NCI-H128 (cell line): ENCODE measurements at regions not wholly inside any gene's neighbourhood (a gene's known extent, or its start where the extent isn't known, plus 50 kb on each side); places are given as distances from the start of the nearest gene placed in this dataset.

Source experiments
- DNase-seq: peaks from one replicate; lab custom pipeline; 2025; ENCODE audit not compliant: unreplicated experiment; lab: John Stamatoyannopoulos, UW

GRCh38 chr9:23567516-23568165 is 258.4 kb downstream of the ELAVL2 start:
- no peak for DNase-seq

- no peak for DNase-seq
Observed at GRCh38 chr9:23571414-23572104, 254.5 kb downstream of the ELAVL2 start.

- DNase-seq, result no peak
Observed at GRCh38 chr9:23573800-23574199, 252.2 kb downstream of the ELAVL2 start.

GRCh38 chr9:23577611-23578010 is 248.4 kb downstream of the ELAVL2 start:
- DNase-seq, result no peak

- no peak for DNase-seq
Observed at GRCh38 chr9:23581931-23582330, 244.1 kb downstream of the ELAVL2 start.

- DNase-seq, result no peak
Observed at GRCh38 chr9:23582836-23583235, 243.2 kb downstream of the ELAVL2 start.

DNA sequence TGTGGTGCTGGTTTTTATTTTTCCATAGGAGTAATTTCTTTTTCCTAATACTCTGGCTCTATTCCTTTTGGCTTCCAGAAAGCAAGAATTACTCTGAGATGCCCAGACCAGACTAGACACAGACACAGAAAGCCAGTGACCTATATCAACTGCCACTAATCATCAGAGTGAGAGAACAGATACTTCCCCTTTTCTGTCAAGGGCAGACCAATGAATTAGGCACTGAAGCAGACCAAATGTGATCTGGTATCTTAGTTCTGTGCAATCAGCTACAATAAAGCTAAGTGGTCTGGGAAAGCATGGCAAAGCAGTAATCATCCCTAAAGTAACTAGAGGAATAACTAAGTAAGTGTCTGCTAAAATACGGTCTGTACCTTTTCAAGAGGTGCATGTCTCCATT is 239.1 kb downstream of the ELAVL2 start:
- DNase-seq, result no peak

DNA sequence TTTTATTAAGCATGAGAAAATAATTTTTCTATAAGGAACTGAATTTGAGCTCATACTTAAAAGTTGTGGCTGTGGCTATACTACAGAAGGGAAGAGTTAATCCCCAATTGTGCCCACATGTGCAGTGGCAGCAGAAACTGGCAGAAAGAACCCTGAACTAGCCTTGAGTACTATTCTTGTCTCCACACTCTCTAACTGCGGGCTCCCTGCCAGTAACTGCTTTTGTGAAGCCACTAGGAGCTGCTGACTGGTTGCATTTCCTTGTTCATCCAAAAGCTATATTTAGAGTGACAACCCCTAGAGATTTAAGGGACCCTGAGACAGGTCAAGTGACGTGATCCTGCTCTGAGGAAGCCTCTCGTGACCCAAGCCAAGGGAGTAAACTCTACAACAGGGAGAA is 238.6 kb downstream of the ELAVL2 start:
- no peak for DNase-seq

- DNase-seq, result no peak
Observed at GRCh38 chr9:23587903-23588302, 238.1 kb downstream of the ELAVL2 start.

DNA sequence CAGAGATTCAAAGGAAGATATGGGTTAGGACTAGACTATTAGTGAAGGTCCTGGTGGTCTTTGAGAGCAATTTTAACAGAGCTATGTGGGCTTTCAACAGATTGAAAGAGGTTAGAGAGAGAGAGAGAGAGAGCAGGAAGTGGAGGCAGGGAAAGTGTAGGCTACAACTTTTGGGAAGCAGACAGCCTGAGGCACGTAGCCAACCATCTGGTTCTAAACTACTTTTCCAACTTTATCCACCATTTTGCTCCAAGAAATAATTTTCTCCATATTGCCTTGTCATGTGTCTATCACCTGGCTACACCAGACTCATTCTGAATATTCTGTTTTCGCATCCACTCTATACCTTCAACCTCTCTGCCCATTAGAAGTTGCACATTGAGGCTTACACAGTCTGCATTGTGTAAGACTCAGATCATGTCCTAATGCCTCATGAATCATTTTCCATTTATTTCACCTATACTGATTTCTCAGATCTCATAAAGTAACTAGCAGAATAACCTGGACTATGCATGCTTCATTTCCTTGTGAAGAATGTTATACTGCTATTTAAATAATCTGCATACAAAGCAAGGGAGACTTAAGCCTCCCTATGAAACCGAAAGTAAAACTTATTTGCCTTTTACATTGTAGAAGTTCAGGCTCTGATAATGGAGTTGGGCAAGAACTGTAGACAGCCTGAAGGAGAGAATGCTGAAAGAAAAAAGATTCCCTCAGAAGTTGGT is 235.6 kb downstream of the ELAVL2 start:
- no peak for DNase-seq

DNA sequence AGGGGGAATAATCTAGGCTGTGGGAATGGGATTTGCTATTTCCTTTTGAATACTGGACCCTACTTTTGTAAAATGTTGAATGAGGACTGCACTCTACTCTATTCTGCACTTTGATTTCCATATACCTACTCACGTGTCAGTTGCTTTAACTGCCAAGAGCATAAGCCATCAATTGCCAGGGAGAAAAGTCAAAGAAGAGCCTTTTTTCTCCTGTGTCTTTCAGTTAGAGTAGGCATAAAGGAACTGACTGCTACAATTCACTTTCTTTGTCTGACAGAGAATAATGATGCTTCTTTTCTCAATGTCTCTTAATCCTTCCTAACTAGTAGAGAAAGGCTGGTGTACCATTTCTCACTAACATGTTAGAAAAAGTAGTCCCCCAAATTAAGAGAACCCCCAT is 231.6 kb downstream of the ELAVL2 start:
- no peak for DNase-seq

DNA sequence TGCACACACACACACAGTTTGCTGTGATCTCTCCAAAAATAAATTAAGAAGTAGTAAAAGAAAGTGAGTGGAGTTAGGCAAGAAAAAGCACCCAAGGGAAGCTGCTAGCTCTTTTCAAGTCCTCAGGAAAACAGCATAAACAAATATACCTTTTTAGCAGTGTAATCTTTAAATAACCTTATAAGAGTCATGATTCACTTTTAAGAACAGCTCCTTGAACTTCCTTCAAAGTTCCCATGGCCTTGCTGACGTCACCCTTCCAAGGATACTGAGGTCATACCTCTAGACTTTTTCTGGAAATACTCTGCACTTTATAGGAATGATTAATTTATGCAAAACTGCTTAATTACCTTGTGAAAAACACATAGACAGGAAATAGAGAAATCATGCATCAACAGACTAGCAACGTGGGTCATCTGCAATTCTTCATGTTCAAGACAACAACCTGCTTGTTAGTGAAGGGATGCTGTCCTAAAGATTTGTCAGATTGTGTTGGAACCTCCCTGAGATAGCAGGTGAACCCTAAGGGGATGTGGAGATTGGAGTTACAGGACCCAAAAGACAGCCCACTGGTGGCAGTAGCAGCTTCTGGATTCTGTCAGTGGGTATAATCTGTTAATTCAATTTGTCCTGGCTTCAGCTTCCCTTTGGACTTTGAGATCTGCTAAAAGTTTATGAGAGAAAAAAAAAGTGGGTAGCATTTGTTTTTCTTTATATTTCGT is 229.0 kb downstream of the ELAVL2 start:
- no peak for DNase-seq

DNA sequence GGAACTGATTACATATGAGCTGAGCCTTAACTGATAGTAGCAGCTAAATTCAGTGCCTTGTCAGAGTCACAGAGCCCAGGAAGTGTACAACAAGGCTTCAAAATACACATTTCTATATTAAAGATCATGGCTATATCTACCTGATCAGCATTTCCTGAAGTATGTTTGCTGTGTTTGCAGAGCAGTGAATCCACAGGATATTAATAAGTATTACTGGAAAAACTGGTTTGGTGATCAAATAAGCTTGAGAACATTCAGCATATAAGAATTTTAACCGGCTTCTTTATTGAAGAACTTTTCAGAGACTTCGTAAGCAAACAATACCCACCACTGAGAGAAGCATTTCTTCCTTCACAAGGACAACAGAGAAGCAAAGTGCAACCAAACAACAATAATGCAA is 227.0 kb downstream of the ELAVL2 start:
- no peak for DNase-seq

DNA sequence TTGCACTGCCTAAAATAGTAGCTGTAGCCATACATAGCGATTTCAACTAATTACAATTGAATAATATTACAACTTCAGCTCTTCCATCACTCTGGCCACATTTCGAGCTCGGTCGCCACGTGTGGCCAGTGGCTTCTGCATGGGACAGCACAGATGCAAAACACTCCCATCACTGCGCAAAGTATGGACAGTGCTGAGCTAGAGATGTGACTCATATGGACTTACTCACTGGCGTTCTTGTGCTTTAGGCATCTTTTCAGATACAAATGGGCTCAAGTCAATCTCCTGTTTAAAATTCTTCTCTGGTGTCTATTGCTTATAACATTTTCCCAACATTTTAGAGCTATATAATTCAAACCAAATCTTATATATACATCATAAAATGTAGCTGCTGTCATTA is 222.7 kb downstream of the ELAVL2 start:
- DNase-seq, result no peak

GRCh38 chr9:23606107-23606506 is 219.9 kb downstream of the ELAVL2 start:
- DNase-seq, result no peak

DNA sequence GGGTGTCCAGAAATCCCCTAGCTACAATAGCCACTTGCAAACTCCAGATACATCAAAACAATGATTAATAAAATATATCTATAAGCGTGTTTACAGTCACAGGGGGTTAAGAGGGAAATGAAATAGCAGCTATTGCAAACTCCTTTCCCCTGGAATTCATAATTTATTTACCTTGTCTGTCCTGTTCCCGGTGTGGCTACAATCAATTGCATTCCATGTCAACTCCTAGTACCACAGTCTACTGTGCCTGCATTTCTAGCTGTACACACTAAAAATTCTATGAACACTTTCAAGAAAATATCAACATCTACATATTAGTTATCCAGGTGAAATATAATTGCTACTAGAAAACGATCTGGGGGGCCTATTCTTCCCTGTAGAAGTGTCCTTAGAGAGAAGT is 217.6 kb downstream of the ELAVL2 start:
- DNase-seq, result no peak

- no peak for DNase-seq
Observed at GRCh38 chr9:23611869-23612268, 214.2 kb downstream of the ELAVL2 start.

DNA sequence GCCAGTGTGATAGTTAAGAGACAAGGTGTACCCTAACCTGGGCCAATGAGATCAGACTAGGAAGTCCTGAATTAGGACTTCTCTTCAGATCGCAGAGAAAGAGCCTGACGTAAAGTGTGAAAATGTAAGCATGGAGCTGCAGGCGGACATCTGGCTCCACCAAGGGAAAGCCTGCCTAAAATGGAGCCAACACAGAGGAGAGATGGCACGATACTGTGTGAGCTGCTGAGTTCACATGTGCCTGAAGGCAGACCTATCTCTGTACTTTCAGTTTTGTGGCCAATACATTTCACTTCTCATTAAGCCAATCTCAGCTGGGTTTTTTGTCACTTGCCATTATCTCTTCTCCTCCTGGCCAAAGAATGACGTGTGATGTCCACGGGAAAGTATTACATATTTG is 210.5 kb downstream of the ELAVL2 start:
- no peak for DNase-seq

- no peak for DNase-seq
Observed at GRCh38 chr9:23621188-23621587, 204.9 kb downstream of the ELAVL2 start.

DNA sequence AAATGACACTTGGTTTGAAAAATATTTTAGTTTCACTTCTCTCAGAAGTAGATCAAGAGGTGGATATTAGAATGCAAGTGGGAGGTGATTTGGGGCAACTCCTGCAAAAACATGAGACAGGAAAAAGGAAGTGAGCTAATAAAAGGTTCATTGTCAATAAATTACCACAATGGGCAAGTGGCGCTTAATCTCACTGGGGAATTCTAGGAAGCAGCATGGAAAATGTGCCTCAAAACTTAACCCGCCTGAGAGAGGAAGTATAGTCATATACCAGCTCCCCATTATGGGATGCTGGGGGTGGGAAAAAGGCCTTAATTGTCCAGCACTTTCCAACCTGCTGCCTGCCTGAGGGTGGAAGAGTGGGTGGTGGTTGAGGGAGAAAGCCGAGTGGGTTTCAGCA is 204.1 kb downstream of the ELAVL2 start:
- DNase-seq, result no peak

DNA sequence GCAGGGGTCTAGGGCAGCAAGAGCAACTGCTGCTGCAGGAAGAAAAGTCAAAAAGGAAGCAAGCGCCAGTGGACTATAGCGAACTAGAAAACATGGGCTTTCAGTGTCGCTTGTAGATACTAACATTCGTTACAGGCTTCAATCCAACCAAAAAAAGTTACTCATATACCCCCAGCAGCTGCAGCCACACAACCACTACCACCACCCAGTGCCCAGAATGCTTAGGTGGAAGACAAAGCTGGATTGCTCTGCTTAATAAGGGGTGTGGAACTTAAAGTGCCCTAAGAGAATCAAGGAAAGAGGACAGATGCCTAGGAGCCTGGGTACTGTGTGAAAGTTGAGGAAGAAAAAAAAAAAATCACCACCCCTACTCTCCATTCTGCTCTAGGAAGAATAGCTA is 203.6 kb downstream of the ELAVL2 start:
- DNase-seq, result no peak

DNA sequence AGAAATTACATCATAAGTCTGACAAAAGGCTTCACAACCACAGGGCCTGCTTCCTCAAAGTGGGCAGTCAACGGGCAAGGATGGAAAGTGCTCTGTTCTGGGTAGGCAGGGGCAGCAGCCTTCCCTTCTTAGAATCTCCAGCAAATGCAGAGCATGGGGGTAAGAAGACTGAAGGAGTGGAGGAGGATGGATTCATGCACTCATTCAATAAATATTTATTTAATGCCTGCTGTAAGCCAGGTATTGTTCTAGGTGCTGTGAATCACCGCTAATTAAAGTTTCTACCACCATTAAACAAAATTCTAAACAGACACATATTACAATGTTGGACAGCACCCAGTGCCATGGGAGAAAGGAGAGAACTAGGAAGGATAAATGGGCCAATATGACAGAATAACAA is 195.6 kb downstream of the ELAVL2 start:
- DNase-seq, result no peak
